GM19467 (cell line): ENCODE measurements at regions not wholly inside any gene's neighbourhood (a gene's known extent, or its start where the extent isn't known, plus 50 kb on each side); places are given as distances from the start of the nearest gene placed in this dataset.
"Not testable (repeated sequence)": the region's sequence is repeated elsewhere in the genome, so short reads cannot be mapped to it uniquely, and the experiment has no call there.

Source experiments
- ATAC-seq: cut with Tn5 transposase; IDR thresholded peaks from one replicate; pipeline ENCODE4 v1.9.1; 2021; ENCODE audit warnings: mild to moderate bottlenecking, moderate library complexity; ENCODE audit not compliant: unreplicated experiment

GRCh38 chr3:153640689-153641665, 479.0 kb downstream of the RAP2B start:
- ATAC-seq = no peak

- ATAC-seq = not testable (repeated sequence)
Measured at GRCh38 chr3:153642576-153642975, 478.6 kb upstream of the ARHGEF26 start.

GRCh38 chr3:153643471-153643870, 477.7 kb upstream of the ARHGEF26 start:
- ATAC-seq = not testable (repeated sequence)

GRCh38 chr3:153649286-153649839, 471.8 kb upstream of the ARHGEF26 start:
- ATAC-seq = no peak

GRCh38 chr3:153652076-153652475, 469.1 kb upstream of the ARHGEF26 start:
- no peak for ATAC-seq

- ATAC-seq = no peak
Measured at GRCh38 chr3:153657046-153657445, 464.1 kb upstream of the ARHGEF26 start.

- no peak for ATAC-seq
Measured at GRCh38 chr3:153657461-153657860, 463.7 kb upstream of the ARHGEF26 start.

- no peak for ATAC-seq
Measured at GRCh38 chr3:153658136-153658535, 463.1 kb upstream of the ARHGEF26 start.

- no peak for ATAC-seq
Measured at GRCh38 chr3:153666991-153667740, 454.0 kb upstream of the ARHGEF26 start.

GRCh38 chr3:153669527-153669926, 451.7 kb upstream of the ARHGEF26 start:
- no peak for ATAC-seq

GRCh38 chr3:153670577-153670976, 450.6 kb upstream of the ARHGEF26 start:
- no peak for ATAC-seq

- ATAC-seq = no peak
Measured at GRCh38 chr3:153673853-153674252, 447.3 kb upstream of the ARHGEF26 start.

- ATAC-seq = no peak
Measured at GRCh38 chr3:153679714-153680113, 441.5 kb upstream of the ARHGEF26 start.

GRCh38 chr3:153680526-153680925, 440.7 kb upstream of the ARHGEF26 start:
- ATAC-seq = no peak

GRCh38 chr3:153681057-153681456, 440.1 kb upstream of the ARHGEF26 start:
- ATAC-seq = no peak

GRCh38 chr3:153688301-153689120, 432.7 kb upstream of the ARHGEF26 start:
- no peak for ATAC-seq

GRCh38 chr3:153693207-153693606, 428.0 kb upstream of the ARHGEF26 start:
- no peak for ATAC-seq

GRCh38 chr3:153702106-153702505, 419.1 kb upstream of the ARHGEF26 start:
- no peak for ATAC-seq

- no peak for ATAC-seq
Measured at GRCh38 chr3:153704115-153704514, 417.1 kb upstream of the ARHGEF26 start.

GRCh38 chr3:153706706-153707105, 414.5 kb upstream of the ARHGEF26 start:
- no peak for ATAC-seq

GRCh38 chr3:153714016-153714415, 407.2 kb upstream of the ARHGEF26 start:
- no peak for ATAC-seq
